G401.6 (cell line): ENCODE measurements at regions not wholly inside any gene's neighbourhood (a gene's known extent, or its start where the extent isn't known, plus 50 kb on each side); places are given as distances from the start of the nearest gene placed in this dataset.
"Not testable (repeated sequence)": the region's sequence is repeated elsewhere in the genome, so short reads cannot be mapped to it uniquely, and the experiment has no call there.

Source experiments
- FAIRE-seq: peaks from 2 replicates; lab custom pipeline; 2012; peaks lifted over from hg19 to GRCh38; lab: Jason Lieb, UNC

GRCh38 chr6:169378620-169379381 lies 125.2 kb upstream of the THBS2 start:
- FAIRE-seq = no peak

DNA sequence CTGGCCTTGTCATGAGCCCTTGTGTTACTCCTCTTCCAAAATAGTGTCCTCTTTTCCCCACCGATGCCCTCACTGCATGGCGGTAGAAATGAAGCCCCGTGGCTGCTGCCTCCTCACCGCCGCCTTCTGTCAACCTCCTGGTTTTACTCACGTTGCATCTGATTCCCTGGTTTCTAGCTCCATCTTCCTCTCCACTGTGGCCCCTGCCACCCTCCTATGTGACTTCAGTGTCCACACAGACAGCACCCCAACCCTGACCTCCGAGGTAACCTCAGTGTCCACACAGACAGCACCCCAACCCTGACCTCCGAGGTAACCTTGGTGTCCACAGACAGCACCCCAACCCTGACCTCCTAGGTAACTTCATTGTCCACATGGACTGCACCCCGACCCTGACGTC lies 122.8 kb upstream of the THBS2 start:
- FAIRE-seq = no peak

DNA sequence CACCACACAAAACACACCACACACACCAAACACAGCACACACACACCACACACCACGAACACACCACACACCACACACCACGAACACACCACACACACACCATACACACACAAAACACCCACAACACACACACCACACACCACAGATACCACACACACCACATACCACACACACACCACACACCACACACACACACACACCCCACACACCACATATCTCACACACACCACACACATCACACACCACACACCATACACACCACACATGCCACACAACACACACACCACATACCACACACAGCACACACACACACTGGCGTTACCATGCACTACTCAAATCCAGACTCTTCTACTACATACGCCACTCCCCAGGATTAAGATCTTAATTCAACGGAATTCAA lies 118.9 kb upstream of the THBS2 start:
- no peak for FAIRE-seq

DNA sequence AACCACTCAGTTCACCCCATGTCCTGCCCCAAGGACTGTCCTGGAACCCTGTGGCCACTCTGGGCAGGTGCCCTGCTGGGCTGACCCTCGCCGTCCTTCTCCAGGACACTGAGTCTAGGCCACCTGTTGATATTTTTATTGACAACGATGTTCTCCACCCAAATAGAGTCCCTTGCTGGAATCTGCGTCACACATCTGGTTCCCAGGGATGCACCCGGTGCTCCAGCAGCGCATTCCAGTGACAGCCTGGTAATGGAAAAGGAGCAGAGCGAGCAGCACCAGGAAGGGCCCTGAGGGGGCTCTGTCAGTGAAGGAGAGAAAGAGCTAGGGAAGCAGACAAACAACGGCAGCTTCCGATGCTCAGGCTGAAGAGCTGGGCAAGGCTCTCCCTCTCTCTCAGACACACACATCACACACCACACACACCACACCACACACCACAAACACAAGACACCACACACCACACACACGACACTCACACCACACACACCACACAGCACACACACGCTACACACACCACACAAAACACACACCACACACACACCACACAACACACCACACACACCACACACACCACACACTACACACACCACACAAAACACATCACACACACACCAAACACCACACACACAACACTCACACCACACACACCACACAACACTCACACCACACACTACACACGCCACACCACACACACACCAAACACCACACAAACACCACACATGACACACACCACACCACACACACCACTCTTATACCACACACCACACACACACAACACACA lies 117.9 kb upstream of the THBS2 start:
- FAIRE-seq = no peak

- FAIRE-seq = no peak
These were observed 117.2 kb upstream of the THBS2 start for GRCh38 chr6:169370666-169371343.

DNA sequence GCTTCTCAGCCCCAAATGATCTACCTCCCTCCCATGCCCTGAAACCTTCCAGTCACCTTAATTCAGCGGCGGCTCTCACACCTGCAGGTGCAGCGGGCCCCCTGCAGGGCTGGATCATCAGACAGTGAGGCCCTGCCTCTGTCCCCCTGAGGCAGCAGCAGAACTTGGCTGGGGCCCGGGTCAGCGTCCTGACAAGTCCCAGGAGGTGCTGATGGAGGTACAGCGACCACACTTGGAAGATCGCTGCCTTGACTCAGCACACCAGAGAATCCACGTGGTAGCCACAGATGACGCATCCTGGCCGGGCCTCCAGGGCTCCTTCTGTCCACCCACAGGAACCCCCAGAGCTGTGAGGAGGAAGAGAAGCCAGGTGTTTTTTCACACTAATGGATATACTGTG lies 116.4 kb upstream of the THBS2 start:
- no peak for FAIRE-seq

GRCh38 chr6:169368200-169368599 lies 114.6 kb upstream of the THBS2 start:
- no peak for FAIRE-seq

DNA sequence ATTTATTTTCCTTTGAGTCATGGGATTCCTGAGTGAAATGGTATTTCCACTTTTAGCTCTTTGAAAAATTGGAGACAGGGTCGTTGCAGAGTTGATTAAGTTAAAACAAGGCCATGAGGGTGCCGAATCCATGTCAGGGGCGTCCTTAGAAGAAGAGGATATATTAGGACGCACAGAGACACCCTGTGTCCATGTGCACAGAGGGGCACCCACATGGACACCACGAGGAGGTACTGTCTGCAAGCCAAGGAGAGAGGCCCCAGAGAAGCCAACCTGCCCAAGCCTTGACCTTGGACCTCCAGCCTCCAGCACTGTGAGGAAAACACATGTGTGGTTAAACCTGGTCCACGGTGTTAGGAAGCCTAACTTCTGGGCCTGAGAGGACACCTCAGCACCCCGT lies 113.9 kb upstream of the THBS2 start:
- no peak for FAIRE-seq

- FAIRE-seq = no peak
These were observed 112.7 kb upstream of the THBS2 start for GRCh38 chr6:169366258-169366901.

GRCh38 chr6:169365567-169366257 lies 112.1 kb upstream of the THBS2 start:
- FAIRE-seq = no peak

DNA sequence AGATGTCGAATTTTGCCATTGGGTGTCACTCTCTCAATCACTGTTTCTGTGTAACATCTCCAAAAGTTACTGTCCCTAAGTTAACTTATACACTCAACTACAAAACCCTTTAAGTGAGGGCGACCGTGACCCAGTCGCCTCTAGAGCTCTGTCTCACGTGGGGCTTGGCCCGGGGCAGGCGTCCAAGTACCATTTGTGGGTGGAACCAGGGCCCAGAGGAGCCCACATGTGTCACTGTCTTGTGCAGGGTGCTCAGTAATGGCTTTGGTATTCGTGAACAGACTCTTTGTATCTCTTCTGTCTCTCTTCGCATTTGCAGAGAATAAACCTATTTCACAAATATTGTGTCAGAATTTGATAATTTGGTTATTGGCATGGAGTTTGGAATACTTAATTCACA lies 109.9 kb upstream of the THBS2 start:
- no peak for FAIRE-seq

DNA sequence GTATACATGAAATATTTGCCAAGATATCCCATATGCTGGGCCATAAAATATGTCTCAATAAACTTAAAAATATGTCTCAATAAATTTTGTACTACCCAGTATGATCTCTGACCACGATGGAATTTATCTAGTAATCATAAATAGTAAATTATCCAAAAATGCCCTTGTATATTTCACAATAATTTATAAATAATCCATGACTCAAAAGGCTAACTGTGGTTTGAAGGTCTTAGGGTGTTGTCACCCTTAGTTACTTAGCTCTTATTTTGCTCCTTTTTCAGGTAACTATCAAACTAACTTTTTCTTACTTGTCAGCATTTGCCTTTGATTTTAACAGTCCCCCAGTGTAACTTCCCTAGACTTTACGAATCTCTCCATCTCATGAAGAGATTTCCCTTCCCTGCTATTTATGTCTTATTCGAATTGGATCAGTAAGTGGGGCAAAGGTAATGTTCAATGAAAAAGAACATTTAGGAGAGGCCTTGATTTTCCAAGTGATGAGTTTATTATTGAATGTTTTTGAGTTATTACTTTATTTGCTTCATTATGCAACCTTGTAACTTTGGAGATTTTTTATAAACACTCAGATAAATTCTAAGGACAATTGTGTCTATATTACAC lies 109.0 kb upstream of the THBS2 start:
- no peak for FAIRE-seq

DNA sequence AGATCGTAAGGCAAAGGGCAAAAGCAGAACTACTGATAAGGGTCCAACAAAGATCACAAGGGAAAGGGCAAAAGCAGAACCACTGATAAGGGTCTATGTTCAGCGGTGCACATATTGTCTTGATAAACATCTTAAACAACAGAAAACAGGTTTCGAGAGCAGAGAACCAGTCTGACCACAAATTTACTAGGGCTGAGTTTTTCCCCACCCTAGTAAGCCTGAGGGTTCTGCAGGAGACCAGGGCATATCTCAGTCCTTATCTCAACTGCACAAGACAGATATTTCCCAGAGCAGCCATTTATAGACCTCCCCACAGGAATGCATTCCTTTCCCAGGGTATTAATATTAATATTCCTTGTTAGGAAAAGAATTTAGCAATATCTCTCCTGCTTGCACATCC lies 101.4 kb upstream of the THBS2 start:
- FAIRE-seq = not testable (repeated sequence)

DNA sequence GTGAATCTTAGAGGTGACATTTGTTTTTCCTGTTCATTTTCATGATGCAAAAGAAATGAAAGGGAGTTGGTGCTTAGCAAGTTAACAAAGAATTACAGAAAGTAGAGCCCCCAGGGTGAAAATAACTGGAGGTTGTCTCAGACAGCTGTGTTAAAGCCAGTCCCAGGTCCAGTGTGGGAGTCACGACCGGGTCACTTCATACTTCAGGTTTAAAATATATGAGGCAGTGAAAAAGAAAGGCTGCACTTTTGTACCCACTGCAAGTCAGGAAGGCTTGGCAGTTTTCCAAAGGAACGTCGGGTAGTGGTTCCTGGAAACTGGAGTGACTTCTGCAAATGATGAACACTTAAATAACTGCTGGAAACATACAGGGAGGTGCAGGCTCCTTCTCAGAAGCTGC lies 91.5 kb upstream of the THBS2 start:
- no peak for FAIRE-seq

- FAIRE-seq = no peak
These were observed 91.1 kb upstream of the THBS2 start for GRCh38 chr6:169344750-169345065.

DNA sequence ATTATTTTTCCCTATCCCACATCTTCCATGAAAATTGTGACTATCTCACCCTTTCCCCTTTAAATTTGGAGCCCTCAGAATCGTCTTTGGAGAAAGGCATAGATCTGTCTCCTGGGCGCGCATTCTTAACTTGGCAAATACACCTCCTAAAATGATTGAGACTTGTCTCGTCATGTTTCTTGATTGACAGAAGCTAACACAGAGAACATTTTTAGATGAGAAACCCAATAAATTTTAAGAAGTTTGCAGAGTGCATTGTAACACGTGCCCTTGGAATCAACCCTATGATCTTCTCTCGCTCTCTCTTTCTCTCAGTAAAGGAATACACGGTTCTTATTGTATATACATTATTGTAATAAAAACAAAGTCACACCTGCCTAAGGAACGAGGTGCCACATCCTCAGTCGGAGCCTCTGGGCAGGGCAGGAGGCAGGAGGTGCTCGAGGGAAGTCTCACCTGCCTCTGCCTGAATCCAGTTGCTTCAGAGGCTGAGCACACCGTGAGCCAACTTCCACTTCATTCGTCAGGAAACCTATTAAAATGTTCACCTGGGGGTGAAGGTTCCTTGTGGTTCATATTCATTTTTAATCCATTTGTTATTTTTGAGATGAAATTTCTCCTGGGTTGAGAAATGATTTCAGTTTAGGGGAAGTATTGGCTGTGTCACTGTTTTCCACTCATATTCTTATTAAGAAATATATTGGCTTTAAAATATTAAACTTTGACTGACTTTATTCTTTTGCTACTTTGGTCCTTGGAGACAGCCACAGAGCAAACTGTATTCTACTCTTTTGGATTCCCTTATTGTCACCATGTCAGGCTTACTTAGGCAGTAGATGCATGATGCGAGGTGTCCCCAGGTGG lies 90.5 kb upstream of the THBS2 start:
- no peak for FAIRE-seq

DNA sequence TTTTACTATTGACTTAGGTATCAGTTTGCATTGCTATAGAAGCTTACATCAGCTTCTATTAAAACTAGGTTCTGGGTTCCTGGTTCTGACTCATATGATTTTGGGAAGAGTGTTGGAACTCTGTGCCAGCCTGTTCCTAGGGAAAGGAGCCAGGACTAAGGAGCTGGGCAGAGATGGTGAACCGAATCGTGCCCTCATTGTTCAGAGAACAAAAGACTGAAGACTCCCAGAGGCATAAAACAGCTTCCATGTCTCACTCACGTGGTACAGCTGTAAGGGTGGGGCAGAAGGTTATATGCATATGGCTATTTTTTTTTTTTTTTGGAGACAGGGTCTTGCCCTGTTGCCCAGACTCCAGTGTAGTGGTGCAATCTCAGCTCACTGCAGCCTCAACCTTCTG lies 89.1 kb upstream of the THBS2 start:
- FAIRE-seq = no peak

DNA sequence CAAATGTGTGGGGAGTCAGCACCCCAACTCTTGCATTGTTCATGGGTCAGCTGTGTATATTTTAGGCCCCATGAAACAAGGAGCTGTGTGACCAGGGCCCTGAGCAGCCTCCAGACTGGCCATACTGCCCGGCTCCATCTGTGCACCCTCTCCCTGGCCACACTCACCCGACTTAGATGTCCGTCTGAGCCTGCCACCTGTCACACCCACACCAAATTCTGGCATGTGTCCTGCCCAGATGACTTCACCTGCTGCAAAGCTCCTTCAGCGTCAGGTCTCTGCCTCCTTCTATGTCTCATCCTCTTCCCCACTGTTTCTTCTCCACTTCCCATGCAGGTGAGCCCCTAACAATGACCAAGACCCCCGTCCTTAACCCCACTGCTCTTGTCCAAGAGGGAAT lies 88.1 kb upstream of the THBS2 start:
- FAIRE-seq = no peak

DNA sequence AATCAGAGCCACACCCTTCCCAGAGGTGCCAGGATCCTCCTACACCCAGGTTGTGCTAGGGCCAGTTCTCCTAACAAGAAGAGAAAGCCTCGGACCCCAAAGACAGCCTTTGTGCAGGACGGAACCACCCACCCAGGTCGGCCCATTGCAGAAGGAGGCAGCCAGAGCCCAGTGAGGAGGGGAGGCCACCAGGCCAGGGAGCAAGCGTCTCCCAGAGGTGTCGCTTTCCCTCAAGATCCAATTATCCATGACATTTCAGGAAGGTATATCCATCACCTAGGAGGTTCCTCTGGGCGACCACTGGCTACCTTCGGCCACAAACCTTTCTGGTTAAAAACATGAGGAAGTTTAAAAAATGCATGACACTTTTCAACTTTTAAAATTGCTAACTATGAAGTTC lies 87.4 kb upstream of the THBS2 start:
- FAIRE-seq = no peak

- no peak for FAIRE-seq
These were observed 86.7 kb upstream of the THBS2 start for GRCh38 chr6:169340395-169340794.

DNA sequence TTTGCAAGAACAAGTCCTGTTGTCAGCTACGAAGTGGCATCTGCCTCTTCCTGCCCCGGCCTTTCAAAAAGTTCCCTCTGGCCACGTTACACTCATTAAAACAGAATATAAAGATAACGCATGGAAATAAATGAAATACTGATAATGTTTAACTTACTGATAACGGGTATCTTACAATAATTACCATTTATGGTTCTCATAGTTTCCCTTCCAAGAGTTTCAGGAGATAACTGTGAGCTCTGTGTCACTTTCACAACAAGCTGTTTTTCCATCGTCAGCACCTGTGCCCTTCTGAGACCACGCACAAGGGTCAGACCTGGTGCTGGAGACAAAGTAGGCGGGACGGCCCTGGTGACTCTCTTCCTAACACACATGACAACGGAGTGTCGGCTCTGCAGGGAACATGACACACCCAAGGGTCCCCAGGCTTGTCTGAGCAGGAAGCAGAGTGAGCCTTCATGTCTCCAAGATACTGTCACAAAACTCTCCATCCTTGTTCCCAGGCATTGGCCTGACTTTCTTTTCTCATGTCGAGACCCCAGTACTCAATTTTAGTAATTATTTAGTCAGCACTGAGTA lies 86.2 kb upstream of the THBS2 start:
- FAIRE-seq = no peak
